ENCODE measurements at regions not wholly inside any gene's neighbourhood (a gene's known extent, or its start where the extent isn't known, plus 50 kb on each side); places are given as distances from the start of the nearest gene placed in this dataset.
"Not testable (repeated sequence)": the region's sequence is repeated elsewhere in the genome, so short reads cannot be mapped to it uniquely, and the experiment has no call there.

- FAIRE-seq = not testable (repeated sequence)
Measured at GRCh38 chr5:148744380-148744779, 82.0 kb upstream of the ADRB2 start.

- no peak for FAIRE-seq
Measured at GRCh38 chr5:148746826-148747535, 79.4 kb upstream of the ADRB2 start.

GRCh38 chr5:148747536-148747906, 78.9 kb upstream of the ADRB2 start:
- FAIRE-seq = no peak

- FAIRE-seq = no peak
Measured at GRCh38 chr5:148748702-148749392, 77.6 kb upstream of the ADRB2 start.

GRCh38 chr5:148750614-148751013, 75.8 kb upstream of the ADRB2 start:
- FAIRE-seq = no peak

GRCh38 chr5:148751025-148751424, 75.4 kb upstream of the ADRB2 start:
- no peak for FAIRE-seq

GRCh38 chr5:148752375-148752774, 74.0 kb upstream of the ADRB2 start:
- FAIRE-seq = not testable (repeated sequence)

- no peak for FAIRE-seq
Measured at GRCh38 chr5:148759101-148759500, 67.3 kb upstream of the ADRB2 start.

GRCh38 chr5:148760945-148761638, 65.3 kb upstream of the ADRB2 start:
- FAIRE-seq = no peak

- FAIRE-seq = no peak
Measured at GRCh38 chr5:148763996-148764395, 62.4 kb upstream of the ADRB2 start.

- no peak for FAIRE-seq
Measured at GRCh38 chr5:148765061-148765460, 61.4 kb upstream of the ADRB2 start.

- FAIRE-seq = no peak
Measured at GRCh38 chr5:148768806-148769415, 57.5 kb upstream of the ADRB2 start.

GRCh38 chr5:148769941-148770340, 56.5 kb upstream of the ADRB2 start:
- FAIRE-seq = no peak

- FAIRE-seq = no peak
Measured at GRCh38 chr5:148774313-148774712, 52.1 kb upstream of the ADRB2 start.

- no peak for FAIRE-seq
Measured at GRCh38 chr5:148776261-148776660, 50.1 kb upstream of the ADRB2 start.
